Posterior vena cava (tissue), 2 donors: ENCODE measurements at regions not wholly inside any gene's neighbourhood (a gene's known extent, or its start where the extent isn't known, plus 50 kb on each side); places are given as distances from the start of the nearest gene placed in this dataset.

Experiments
- DNase-seq: peaks from one replicate; pipeline ENCODE4 v3.0.0-alpha.2; 2020; ENCODE audit warnings: low spot score
- intact Hi-C, 2 donors: fragments of 100-400 bp; cut with DNase I; formaldehyde crosslinking; loops; one replicate each; pipeline versions ENCODE4 v1.14.1 to v1.14.2; 2022 to 2023
- donor health status: DM: yes; HTN: yes; CAD: no.
- donor health status: DM: yes; HTN: yes; CAD: no.

GRCh38 chrX:25068340-25068739 lies 52.6 kb upstream of the ARX start:
- intact Hi-C loops: no loop called here
- no peak for DNase-seq

GRCh38 chrX:25067271-25068172 lies 51.8 kb upstream of the ARX start:
- intact Hi-C loops: no loop called here

GRCh38 chrX:25066131-25066530 lies 50.4 kb upstream of the ARX start:
- intact Hi-C loops: no loop called here
- DNase-seq: no peak

More at GRCh38 chrX:25067271-25068172, 51.8 kb upstream of the ARX start:
- DNase-seq: no peak
